Breast epithelium (tissue), 3 donors: ENCODE measurements at regions not wholly inside any gene's neighbourhood (a gene's known extent, or its start where the extent isn't known, plus 50 kb on each side); places are given as distances from the start of the nearest gene placed in this dataset.

Experiments used
- CTCF ChIP-seq, 3 donors: fragments of 450-650 bp; IDR thresholded peaks; one replicate each; pipeline ENCODE4 v1.5.1; 2016 to 2017; ENCODE audit warnings: antibody characterized with exemption in 3 of 3, mild to moderate bottlenecking in 3 of 3, moderate library complexity in 3 of 3
- POLR2A ChIP-seq: fragments of 450-650 bp; IDR thresholded peaks from one replicate; pipeline ENCODE4 v1.6.1; 2016; ENCODE audit warnings: antibody characterized with exemption, mild to moderate bottlenecking, moderate library complexity

GRCh38 chr11:116257092-116257491 lies 515.7 kb downstream of the BUD13 start:
- no peak for TF ChIP-seq CTCF (IDR thresholded peaks at IDR 0.05)
- no peak for TF ChIP-seq POLR2A
